OCI-LY1 (cell line): ENCODE measurements at regions not wholly inside any gene's neighbourhood (a gene's known extent, or its start where the extent isn't known, plus 50 kb on each side); places are given as distances from the start of the nearest gene placed in this dataset.

Experiments
- H2AFZ ChIP-seq: fragments of 200-600 bp; sonication (generic), shearing (Covaris generic); 2 replicates; pipeline ENCODE4 v1.6.0; 2014; ENCODE audit warnings: antibody characterized with exemption, mild to moderate bottlenecking, low read length
- H3F3A ChIP-seq: fragments of 200-600 bp; sonication (generic), shearing (Covaris generic); 2 replicates; pipeline ENCODE4 v1.6.0; 2014; ENCODE audit warnings: mild to moderate bottlenecking, antibody characterized with exemption, low read length, moderate library complexity; ENCODE audit not compliant: insufficient read depth
- H3K27ac ChIP-seq: fragments of 200-600 bp; sonication (generic); 2 replicates; pipeline ENCODE4 v1.5.1; 2014; ENCODE audit warnings: low read length, mixed run types, mild to moderate bottlenecking, low read depth; ENCODE audit not compliant: poor library complexity, severe bottlenecking
- H3K27me3 ChIP-seq: fragments of 200-600 bp; sonication (generic); 2 replicates; pipeline ENCODE4 v1.6.0; 2014; ENCODE audit warnings: antibody characterized with exemption, mild to moderate bottlenecking, low read length, moderate library complexity; ENCODE audit not compliant: insufficient read depth
- H3K36me3 ChIP-seq: fragments of 200-600 bp; sonication (generic); 2 replicates; pipeline ENCODE4 v1.6.1; 2014; ENCODE audit warnings: mild to moderate bottlenecking, antibody characterized with exemption, low read length, moderate library complexity, mixed read lengths; ENCODE audit not compliant: insufficient read depth
- H3K4me1 ChIP-seq: fragments of 200-600 bp; sonication (generic); 2 replicates; pipeline ENCODE4 v1.5.1; 2014; ENCODE audit warnings: mild to moderate bottlenecking, low read length, moderate library complexity; ENCODE audit not compliant: insufficient read depth, severe bottlenecking
- H3K4me2 ChIP-seq: fragments of 200-600 bp; sonication (generic), shearing (Covaris generic); 2 replicates; pipeline ENCODE4 v1.6.1; 2014; ENCODE audit warnings: low read length
- H3K4me3 ChIP-seq: fragments of 200-600 bp; sonication (generic); 2 replicates; pipeline ENCODE4 v1.5.1; 2014; ENCODE audit warnings: low read length, low read depth, mild to moderate bottlenecking, mixed read lengths; ENCODE audit not compliant: poor library complexity, severe bottlenecking
- H3K79me2 ChIP-seq: fragments of 200-600 bp; shearing (Covaris generic); 2 replicates; pipeline ENCODE4 v1.6.1; 2016; ENCODE audit warnings: mixed run types, low read length, mixed read lengths; ENCODE audit not compliant: insufficient read depth
- H3K9ac ChIP-seq: fragments of 200-600 bp; sonication (generic), shearing (Covaris generic); 2 replicates; pipeline ENCODE4 v1.6.1; 2014; ENCODE audit warnings: mild to moderate bottlenecking, low read length, mixed read lengths
- H3K9me2 ChIP-seq: fragments of 200-600 bp; sonication (generic), shearing (Covaris generic); 2 replicates; pipeline ENCODE4 v1.6.1; 2014; ENCODE audit warnings: low read depth, mild to moderate bottlenecking, low read length, mixed read lengths
- H3K9me3 ChIP-seq: fragments of 200-600 bp; shearing (Covaris generic); 2 replicates; pipeline ENCODE4 v1.6.1; 2014; ENCODE audit warnings: low read length, mixed read lengths
- H4K20me1 ChIP-seq: fragments of 200-600 bp; sonication (generic), shearing (Covaris generic); 2 replicates; pipeline ENCODE4 v1.6.0; 2016; ENCODE audit warnings: mild to moderate bottlenecking, low read length; ENCODE audit not compliant: insufficient read depth
- EZH2 ChIP-seq: fragments of 200-600 bp; sonication (generic), shearing (Covaris generic); IDR thresholded peaks from 2 replicates; pipeline ENCODE4 v1.8.0; 2017; ENCODE audit warnings: borderline replicate concordance, mixed run types, mild to moderate bottlenecking, antibody characterized with exemption, low read length, moderate library complexity, mixed read lengths
- TF ChIP-seq, protein P1 (sequence below): fragments of 200-600 bp; sonication (generic), shearing (Covaris generic); IDR thresholded peaks from 2 replicates; pipeline ENCODE4 v1.5.1; 2017; ENCODE audit warnings: mild to moderate bottlenecking, antibody characterized with exemption, low read length, moderate library complexity, mixed read lengths

DNA sequence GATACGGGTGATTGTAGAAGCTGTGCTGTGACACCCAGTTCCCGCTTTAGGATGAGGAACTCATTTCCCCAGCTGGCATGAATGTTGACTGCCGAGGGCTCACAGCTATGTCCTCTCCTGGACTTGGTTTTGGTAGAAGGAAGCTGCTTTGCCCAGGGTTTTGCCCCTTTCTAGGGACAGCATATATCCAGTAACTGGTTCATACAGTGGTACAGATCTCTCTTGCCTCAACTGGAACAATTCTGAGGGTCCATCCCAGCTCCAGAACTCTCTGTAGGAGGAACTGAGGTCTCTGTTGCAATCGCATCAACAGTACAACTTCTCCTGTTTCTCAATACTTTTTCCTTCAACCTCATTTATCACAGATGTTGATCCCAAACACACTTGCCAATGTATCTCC lies 54.5 kb upstream of the FNDC3B start:
- Histone ChIP-seq H3K27ac (no peak overlapping the region), H3K4me2 (no peak overlapping the region)

DNA sequence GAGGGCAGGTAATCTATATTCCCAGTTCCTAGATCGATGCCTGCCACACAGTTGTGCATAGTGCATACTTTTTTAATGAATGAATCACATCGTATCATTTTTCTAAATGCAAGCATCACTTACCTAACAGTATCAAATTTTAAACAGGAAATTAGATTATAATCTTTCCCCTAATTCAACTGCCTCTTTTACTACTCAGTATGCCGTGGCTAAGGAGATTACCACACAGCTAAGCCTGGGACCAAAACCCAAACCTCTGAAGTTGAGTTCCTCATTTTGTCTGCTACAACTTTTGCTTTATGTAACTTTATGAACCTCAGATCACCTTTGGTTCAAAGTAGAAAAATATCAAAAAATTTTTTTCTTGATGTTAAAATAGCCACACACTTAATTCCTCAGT lies 53.2 kb upstream of the FNDC3B start:
- Histone ChIP-seq H3K4me1 (no peaks in the 10 kb centered on the region), H3F3A (no peaks in the 10 kb centered on the region), H3K4me2 (no peak overlapping the region), H3K79me2 (no peaks in the 10 kb centered on the region), H3K27me3 (no peaks in the 10 kb centered on the region), H2AFZ (no peak overlapping the region), H3K36me3 (no peaks in the 10 kb centered on the region), H3K4me3 (no peak overlapping the region), H3K27ac (no peak overlapping the region), H3K9me2 (no peaks in the 10 kb centered on the region; the same call in 1 of the 2 replicates), H3K9ac (no peak overlapping the region), H4K20me1 (no peaks in the 10 kb centered on the region), H3K9me3 (no peaks in the 10 kb centered on the region)
- TF ChIP-seq EZH2, result no peak
- TF ChIP-seq, protein P1, sequence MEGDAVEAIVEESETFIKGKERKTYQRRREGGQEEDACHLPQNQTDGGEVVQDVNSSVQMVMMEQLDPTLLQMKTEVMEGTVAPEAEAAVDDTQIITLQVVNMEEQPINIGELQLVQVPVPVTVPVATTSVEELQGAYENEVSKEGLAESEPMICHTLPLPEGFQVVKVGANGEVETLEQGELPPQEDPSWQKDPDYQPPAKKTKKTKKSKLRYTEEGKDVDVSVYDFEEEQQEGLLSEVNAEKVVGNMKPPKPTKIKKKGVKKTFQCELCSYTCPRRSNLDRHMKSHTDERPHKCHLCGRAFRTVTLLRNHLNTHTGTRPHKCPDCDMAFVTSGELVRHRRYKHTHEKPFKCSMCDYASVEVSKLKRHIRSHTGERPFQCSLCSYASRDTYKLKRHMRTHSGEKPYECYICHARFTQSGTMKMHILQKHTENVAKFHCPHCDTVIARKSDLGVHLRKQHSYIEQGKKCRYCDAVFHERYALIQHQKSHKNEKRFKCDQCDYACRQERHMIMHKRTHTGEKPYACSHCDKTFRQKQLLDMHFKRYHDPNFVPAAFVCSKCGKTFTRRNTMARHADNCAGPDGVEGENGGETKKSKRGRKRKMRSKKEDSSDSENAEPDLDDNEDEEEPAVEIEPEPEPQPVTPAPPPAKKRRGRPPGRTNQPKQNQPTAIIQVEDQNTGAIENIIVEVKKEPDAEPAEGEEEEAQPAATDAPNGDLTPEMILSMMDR, result no peak

More for the DNA sequence above, 54.5 kb upstream of the FNDC3B start:
- Histone ChIP-seq H3K9me2 (no peaks in the 10 kb centered on the region; the same call in 1 of the 2 replicates), H2AFZ (no peak overlapping the region), H3F3A (no peaks in the 10 kb centered on the region), H4K20me1 (no peaks in the 10 kb centered on the region), H3K4me3 (no peak overlapping the region), H3K9me3 (no peaks in the 10 kb centered on the region), H3K4me1 (no peaks in the 10 kb centered on the region), H3K36me3 (no peaks in the 10 kb centered on the region), H3K9ac (no peak overlapping the region), H3K27me3 (no peaks in the 10 kb centered on the region), H3K79me2 (no peaks in the 10 kb centered on the region)
- no peak for TF ChIP-seq EZH2
- TF ChIP-seq, protein P1, result no peak

DNA sequence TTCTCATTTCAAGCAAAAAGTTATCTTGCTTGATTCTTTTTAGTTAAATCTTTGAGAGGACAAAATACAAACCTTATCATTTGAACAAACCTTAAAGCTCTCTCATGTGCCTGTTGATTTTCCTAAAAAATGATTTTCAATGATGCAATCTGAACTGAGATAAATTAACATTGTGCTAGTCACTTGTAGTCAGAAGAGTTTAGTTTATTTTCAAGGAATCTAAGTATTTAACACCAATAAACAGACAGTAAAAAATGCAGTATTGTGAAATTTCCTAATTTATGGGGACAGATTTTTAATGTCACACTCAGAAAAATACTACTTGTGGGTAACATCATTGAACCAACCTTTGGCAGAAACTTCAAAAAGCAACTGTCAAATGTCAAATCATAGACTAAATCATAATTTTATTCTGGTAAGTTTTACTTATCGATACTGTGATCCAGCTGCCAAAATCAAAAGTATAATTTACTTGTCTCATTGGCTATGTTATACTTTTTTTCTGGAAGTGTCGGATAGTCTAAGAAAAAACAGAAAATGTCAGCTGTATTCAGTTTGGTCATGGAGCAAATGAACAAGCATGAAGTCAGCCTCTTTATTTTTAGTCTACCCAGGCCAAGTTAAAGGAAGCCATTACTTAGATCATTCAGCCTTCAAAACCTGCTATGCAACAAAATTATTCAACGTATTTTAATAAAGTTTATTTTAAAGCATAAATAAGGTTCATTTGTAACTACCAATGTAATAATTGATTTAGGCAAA lies 52.4 kb upstream of the FNDC3B start:
- no peak overlapping the region for H2AFZ ChIP-seq

More for the DNA sequence above, 52.4 kb upstream of the FNDC3B start:
- H4K20me1 ChIP-seq, result no peaks in the 10 kb centered on the region
- H3K4me1 ChIP-seq, result no peaks in the 10 kb centered on the region
- H3K27ac ChIP-seq, result no peak overlapping the region
- no peaks in the 10 kb centered on the region for H3K27me3 ChIP-seq
- H3K9me2 ChIP-seq, result no peaks in the 10 kb centered on the region; the same call in 1 of the 2 replicates
- no peaks in the 10 kb centered on the region for H3K9me3 ChIP-seq
- H3K9ac ChIP-seq, result no peak overlapping the region
- no peaks in the 10 kb centered on the region for H3K79me2 ChIP-seq
- no peaks in the 10 kb centered on the region for H3F3A ChIP-seq
- TF ChIP-seq, protein P1, result no peak
- TF ChIP-seq EZH2, result no peak
- H3K4me3 ChIP-seq, result no peak overlapping the region
- H3K4me2 ChIP-seq, result no peak overlapping the region
- no peaks in the 10 kb centered on the region for H3K36me3 ChIP-seq
